ENCODE measurements at regions not wholly inside any gene's neighbourhood (a gene's known extent, or its start where the extent isn't known, plus 50 kb on each side); places are given as distances from the start of the nearest gene placed in this dataset.
"Not testable (repeated sequence)": the region's sequence is repeated elsewhere in the genome, so short reads cannot be mapped to it uniquely, and the experiment has no call there.

DNA sequence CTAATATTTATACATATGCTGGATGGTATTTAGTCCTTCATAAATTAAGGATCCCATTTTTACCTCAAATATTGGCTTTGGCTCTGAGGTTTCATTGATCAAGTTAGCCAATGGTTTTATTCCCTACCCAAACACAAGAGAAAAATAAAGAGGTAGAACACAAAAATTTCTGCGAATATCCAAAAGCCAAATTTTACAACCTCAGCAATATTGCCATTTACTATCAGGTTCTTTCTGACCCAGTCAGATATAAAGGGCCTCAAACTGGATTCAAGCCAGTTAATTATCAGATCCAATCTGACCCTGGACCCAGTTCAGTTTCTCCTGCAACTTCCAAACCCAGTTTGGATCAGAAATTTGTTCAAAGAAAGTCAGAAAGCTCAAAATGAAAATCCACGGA is 998.1 kb downstream of the SI start:
- DNase-seq, result no peak

DNA sequence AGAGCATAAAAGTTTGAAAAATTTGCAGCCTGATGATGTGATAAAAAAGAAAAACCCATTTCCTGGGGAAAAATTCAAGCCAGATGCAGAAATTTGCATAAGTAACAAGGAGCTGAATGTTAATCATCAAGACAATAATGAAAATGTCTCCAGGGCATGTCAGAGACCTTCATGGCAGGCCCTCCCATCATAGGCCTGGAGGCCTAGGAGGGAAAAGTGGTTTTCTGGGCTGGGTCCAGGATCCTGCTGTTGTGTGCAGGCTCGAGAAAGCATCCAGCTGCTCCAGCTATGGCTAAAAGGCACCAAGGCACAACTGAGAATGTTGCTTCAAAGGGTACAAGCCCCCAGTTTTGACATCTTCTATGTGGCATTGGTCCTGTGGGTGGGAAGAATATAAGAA is 1014.0 kb downstream of the SI start:
- DNase-seq, result no peak

DNA sequence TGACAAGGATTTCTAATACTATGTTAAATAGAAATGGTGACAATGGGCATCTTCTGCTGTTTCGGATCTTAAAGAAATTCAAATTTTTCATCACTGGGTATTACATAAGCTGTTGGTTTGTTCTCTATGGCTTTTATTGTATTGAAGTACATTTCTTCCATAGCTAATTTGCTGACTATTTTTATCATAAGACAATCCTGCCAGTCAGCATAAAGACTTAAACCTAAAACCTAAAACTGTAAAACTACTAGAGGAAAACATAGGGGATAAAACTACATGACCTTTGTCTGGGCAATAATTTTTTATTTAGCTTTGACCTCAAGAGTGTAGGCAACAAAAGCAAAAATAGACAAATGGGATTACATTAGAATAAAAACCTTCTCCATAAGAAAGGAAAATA is 1017.4 kb downstream of the SI start:
- DNase-seq, result no peak

DNA sequence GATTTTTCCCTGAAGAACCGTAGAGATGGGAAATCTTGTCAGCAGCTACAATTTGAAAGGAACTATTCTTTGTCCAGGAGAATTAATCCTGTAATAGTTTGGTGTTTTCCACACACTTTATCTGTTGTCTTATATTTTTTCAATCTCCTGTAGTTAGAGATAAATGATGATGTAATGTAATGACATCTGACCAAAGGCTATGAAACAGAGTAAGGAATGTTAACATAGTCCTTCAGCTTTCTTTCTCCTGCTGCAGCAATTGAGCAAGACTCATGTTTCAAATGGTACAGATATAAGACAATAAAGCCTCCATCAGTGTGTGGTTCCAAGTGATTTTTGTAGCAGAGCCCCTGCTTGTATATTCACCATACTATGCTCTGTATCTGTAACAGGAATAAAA is 1028.4 kb downstream of the SI start:
- DNase-seq, result no peak

DNA sequence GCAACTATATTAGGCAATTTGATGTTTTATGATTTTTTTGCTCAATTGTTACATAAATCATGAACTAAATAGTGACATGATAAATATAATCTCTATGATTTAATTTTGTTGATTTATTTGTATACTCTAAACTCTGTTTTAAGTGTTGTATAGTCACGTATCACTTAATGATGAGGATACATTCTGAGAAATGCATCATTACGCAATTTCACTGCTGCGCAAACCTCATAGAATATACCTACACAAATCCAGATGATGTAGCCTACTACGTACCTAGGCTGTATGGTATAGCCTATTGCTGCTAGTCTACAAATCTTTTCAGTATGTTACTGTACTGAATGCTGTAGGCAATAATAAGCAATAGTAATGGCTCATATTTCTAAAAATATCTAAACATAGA is 1029.8 kb downstream of the SI start:
- no peak for DNase-seq

DNA sequence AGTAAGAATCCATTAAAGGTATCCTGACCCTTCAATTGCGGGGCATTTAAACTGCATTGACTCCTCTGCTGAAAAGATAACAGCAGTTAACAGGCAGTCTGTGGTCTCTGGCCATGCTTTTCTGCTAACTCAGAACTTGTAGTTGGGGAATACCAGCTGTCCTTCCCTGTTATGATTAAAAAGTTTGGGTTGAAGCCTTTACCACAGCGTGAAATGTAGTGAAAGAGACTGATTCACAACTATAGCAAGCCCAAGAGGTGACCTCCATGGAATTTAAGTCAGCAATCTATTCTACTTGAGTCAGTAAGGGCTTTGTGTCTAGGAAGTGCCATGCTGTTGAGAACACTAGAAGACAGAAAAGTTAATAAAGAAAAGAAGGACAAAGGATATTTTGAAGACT is 1037.3 kb downstream of the SI start:
- no peak for DNase-seq

DNA sequence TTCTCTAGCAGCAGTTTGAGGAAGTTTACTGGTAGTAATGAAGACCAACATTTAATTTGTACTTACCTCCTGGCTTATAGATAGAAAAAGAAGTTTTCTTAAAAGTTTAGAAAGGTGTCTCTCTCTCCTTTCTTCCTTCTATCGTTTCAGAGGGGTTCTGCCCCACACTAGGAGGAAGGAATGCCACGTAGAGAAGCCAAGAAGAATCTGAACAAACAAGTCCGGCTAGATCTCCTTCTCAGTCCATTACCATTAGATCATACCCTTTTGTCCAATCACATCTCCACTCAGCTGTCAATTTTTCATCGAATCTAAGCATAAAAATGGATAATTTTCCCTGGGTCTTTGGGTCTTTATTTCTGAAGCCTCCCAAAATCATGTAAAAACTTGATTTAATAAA is 1048.1 kb downstream of the SI start:
- no peak for DNase-seq

DNA sequence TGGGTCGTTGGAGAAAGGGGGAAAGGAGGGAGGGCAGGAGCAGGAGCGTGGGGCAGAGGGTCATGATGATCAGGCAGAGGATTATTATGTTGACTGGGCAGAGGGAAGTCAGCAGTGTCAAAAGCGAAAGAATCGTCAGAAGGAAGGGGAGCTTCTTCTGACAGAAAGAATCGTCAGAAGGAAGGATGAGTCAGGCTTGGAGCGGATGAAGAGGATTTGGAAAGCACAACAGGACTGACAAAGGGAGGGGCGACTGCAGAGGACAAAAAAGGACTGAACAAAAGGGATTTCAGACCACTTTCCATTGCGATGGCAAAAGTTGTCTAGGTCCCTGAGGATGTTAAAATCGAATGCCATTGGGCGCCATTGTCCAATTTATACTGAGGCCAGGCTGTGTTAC is 1053.5 kb downstream of the SI start:
- no peak for DNase-seq

DNA sequence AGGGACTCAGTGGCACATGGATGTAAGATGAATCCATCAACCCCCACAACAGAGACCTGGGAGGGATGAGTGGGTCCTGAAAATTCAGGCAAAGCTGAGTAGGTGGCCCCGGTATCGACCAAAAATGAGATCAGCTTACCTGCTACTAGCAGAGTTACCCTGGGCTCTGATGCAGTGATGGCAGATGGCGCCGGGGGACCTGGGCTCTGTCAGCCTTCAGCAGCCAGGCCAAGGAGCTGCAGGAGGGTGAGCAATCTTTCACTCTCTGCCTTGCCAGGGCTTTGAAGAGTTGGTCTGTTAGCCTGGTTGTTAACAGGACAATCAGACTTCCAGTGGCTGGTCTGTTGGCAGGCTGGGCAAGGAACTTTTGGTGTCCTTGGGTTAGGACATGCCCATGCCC is 1054.8 kb downstream of the SI start:
- no peak for DNase-seq

DNA sequence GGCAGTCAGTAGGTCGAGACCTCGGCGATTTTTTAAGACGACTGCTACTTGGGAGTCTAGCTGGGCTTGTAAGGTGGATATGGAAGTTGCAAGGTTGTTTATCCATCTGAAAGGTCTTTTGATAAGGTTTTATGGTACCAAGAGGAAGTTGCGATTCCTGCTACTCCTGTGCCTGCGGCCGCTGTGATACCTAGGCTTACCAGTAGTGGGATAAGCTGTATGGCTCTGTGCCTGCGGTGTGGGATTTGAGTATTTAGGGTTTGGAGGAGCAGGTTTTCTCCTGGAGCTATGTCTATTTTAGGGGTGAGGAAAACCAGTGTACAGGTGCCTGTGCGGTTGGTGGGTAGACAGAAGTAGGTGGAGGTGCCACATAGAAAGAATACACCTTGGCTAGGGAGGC is 1059.8 kb downstream of the SI start:
- DNase-seq, result no peak

DNA sequence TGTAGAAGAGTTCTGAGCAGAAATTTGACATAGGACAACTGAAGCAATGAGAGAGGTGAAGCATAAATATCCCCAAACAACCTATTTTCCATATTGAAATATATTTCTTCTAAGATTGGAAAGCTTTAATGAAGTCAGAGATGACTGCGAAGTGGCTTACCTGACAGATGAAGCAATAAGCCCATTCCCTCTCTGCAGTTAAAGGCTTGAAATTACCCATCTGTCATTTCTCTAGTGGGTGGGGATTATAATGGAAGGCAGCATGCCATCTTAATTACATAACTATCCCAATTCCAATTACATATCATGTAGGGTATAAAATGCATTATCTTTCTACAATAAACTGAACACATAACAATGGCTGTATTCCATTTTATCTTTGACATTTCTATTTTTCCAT is 1070.5 kb downstream of the SI start:
- no peak for DNase-seq

DNA sequence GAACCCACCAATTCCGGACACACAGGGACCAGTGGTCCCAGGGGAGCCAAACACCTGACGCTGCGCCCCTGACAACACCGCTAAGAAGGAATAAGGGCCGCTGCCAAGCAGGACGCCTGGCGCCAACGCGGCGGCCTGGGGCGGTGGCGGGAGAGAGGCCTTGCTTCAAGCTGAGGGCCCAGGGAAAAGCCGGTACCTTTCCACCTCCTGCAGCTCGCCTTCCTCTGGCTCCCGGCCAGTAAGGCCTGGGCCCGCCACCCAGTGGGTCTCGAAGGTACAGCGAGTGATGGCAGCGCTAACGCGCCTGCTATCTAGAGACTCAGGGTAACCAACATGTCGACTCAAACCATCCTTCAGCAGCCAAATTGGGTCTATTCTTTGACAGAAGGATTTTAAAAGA is 1074.1 kb downstream of the SI start:
- DNase-seq, result no peak

DNA sequence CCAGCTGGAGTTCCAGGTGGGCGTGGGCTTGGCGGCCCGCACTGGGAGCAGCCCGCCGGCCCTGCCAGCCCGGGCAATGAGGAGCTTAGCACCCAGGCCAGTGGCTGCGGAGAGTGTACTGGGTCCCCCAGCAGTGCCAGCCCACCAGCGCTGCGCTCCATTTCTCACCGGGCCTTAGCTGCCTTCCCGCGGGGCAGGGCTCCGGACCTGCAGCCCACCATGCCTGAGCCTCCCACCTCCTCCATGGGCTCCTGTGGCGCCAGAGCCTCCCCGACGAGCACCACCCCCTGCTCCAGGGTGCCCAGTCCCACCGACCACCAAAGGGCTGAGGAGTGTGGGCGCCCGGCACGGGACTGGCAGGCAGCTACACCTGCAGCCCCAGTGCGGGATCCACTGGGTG is 1075.3 kb downstream of the SI start:
- not testable (repeated sequence) for DNase-seq

DNA sequence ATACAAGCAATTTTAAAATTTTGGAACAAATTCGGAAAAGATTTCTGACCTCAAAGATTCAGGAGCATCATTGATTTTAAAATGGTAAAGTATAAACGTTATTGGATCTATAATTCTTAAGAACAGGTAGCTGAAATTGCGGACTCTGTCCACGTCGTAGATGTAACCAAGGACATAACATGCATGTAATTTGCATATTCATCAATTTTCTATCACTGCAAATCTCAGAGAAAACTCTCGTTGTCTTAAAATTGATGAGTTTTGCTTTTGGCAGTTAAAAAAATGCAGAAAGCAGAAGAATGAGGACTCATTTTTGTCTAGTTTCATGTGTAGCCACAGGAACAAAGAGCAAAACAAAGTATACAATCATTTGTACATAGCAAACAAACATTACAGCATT is 1094.4 kb downstream of the SI start:
- DNase-seq, result no peak

DNA sequence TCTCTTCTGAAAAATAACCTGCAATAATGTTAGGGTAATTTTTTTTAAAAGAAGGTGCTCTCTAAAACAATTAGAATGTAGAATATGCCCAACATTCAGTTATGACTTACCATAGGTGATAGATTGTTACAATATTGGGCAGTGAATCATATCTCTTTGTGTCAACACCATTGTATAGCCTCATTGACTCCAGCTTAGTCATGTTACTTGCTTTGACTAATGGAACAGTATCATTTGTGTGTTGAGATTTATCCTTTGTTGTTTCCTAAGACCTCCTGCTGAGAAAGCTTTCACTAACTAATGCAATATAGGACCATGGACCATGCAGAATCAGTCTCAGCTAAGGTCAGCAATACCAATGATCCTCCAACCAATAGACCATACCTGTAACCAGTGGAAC is 1106.4 kb downstream of the SI start:
- no peak for DNase-seq

DNA sequence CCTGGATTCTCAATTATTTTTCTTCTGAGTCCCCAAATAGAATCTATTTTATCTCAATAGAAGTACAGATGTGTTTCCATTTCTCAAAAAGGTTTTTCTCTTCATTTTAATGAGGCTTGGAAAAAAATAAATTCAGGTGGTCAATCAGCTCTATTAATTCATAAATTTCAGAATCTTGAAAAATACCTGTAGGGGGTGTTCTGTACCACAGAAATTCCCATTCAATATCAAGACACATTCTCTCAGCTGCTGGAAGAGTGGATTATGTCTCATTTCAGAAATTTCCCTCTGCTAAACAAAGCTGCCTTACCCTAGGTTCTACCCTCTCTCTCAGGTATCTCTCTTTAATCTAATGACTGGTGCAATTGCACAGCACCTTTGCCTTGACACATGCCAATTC is 1121.2 kb downstream of the SI start:
- no peak for DNase-seq

DNA sequence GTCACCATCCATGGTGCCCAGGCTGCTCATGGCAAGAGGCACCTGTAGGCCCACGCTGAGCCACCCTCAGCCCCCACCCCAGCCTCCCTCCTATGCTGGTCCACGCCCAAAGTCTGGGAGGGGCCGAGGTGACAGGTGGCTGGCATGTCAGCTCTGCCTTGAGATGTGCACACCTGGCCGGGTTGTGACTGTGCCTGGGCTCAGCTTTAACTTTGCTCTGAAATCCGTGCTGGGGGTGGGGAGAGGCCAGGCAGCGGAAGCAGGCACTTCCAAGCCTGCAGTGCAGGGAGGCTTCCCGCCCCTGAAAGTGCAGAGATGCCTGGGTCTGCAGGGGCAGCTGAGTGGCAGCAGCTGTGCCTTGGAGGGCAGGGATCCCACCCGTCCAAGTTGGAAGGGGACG is 1124.8 kb downstream of the SI start:
- no peak for DNase-seq

DNA sequence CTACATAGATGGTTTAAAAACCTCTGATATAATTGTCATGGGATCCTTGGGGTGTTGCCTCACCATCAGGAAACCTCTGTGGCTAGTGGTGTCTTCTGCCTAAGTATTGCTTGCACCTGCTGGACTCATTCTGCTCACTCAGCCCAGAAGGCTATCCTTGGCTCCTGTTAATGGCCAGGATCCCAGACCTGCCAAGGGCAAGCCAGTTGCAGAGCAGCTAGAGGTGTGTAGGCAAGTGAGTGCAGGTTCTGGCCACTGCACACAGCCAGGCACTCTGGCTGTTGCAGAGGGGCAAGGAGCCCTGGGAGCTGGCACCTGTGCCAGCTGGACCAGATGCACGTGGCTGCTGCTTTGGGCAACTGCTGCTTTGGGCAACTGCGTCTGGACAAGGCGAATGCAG is 1125.8 kb downstream of the SI start:
- no peak for DNase-seq

DNA sequence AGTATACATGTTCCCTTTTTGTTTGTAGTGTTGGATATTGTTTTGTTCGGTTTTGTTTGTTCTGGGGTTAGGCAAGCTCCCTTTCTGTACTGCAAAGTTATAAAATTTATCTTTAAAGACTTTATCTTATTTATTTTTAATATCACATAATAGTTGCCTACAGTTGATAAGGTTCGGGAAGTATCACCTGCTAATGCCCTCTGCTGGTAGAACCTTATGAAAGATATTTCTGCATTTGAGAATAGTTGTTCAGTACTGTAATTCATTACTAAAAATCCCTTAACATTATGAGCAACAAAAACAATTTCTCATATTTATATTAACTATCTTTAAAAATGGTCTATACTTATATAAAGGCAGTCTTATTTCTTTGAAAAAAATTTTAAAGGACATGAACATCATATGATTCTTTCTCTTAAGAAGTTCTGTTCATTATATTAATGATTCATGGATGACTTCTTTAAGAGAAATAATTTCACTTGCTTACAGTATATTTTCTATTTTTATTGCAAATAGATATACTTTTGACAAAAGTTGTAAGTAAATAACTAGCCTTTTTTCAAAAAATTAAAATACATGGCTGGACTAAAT is 1126.8 kb downstream of the SI start:
- no peak for DNase-seq

DNA sequence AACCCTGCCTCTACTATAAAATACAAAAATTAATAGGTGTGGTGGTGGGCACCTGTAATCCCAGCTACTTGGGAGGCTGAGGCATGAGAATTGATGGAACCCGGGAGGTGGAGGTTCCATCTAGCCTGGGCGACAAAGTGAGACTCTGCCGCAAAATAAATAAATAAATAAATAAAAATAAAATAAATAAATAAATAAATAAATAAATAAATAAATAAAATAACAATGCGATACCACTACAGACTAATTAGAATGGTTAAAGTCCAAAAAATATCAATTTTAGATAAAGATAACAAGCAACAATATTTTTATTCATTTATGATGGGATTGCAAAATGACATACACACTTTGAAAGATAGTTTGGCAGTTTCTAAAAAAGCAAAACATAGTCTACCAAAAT is 1131.5 kb downstream of the SI start:
- DNase-seq, result no peak

DNA sequence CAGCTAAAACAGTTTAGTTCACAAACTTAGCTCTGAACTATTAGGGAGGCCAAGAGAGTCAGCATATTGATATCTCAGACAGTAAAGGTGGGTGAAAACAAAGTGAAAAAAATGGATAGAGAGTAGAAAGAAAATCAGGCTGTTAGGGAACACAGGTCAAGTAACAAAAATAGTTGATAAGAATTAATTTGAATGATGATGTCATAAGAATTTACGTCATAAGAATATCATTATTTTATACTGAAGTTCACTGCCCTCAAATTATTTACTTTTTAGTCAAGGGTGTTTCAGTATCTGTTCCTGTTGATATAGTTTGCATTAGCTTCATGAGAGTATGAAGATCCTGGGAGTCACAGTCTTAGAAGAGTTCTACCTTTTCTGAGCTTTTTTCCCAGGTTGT is 1134.6 kb downstream of the SI start:
- no peak for DNase-seq

DNA sequence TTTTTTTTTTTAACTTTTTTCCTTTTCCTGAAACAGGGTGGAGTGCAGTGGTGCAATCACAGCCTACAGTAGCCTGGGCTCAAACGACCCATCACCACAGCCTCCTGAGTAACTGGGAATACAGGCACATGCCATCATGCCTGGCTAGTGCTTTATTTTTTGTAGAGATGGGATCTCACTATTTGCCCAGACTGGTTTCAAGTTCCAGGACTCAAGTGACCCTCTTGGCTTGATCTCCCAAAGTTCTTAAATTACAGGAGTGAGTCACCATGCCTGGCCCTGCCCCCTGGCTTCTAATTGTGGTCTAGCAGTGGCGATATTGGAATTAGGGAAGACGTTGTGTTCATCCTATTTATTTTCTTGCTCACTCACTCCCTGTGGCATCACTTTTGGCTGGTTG is 1138.4 kb downstream of the SI start:
- peak; percentile 7 for DNase-seq

DNA sequence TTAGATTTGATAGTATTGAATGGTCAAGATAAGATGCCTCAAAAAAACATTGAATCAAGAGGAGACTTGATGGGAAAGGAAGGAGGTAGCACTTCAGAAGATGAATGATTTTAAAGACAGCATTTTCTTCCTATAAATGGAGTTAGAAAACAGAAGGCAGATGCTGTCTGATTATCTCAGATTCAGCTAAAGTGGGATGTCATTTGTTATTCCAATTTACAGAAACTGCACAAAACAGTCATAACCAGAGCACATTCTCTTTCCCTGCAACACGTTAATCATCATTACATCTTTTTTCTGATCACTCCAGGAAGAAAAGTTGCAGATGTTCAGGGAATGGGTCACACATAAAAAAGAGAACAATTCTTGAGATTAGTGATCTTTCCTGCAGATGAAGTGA is 1141.8 kb downstream of the SI start:
- no peak for DNase-seq

DNA sequence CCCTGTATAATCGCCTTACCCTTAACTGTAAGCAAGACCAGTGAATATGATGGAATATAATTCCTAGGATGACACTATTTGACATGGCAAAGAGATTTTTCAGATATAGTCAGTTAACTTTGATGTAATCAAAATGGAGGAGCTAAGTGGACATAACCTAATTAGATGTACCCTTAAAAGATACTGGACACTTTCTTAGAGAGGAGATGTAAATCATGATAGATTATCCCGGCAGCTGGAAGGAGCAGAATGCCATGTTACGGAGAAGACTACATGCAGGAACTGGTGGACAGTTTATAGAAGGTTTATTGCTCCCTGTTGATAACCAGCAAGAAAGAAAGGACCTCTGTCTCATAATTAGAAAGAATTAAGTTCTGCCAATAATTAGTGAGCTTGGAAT is 1142.9 kb downstream of the SI start:
- no peak for DNase-seq

DNA sequence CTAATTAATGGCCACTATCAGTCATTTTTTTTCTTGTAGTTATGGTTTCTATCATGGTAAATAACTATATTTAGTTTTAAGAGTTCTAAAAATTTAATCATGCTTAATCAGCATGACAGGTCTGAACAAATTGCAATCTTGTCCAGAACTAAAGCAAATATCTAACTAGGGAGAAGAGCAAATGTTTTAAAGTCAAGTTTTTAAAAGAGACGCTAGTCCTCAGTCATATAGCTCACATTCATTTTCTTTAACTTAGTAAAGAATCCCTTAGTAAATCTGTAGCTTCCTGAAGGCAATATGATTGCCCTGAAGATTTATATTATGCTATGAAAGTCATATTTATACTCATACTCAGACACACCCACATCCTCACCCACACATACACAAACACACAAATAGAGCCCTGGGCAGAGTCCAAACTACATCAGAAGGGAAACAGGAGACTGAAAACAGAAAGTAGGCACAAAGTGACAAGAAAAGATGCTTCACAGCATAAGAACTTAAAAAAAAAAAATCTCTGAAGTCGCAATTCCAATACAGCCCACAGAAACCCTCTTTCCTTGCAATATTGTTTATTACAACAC is 1149.1 kb downstream of the SI start:
- DNase-seq, result no peak

DNA sequence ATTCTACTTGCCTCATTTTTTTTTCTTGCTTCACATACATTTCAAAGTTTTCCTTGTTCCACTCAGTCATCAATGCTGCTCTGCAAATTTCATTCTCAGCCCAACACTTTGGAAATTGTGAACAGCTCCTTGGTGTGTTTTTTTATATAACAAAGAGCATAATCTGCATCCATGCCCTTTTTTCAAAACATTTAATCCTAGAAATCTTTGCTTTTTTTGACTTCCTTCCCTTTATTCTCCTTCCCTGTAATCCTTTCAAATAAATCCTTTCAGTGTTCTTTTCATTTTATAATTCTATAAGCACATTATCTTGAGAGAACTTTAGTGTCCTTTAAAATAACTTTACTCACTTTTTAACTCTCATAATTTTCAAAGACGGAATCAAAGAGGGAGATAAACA is 1150.8 kb downstream of the SI start:
- no peak for DNase-seq
